VCaP (cell line): ENCODE measurements at regions not wholly inside any gene's neighbourhood (a gene's known extent, or its start where the extent isn't known, plus 50 kb on each side); places are given as distances from the start of the nearest gene placed in this dataset.

Experiments
- H3K27ac ChIP-seq: fragments of 450-650 bp; 2 replicates; pipeline ENCODE4 v1.5.1; 2017
- CTCF ChIP-seq: fragments of 450-650 bp; conservative IDR thresholded peaks from 2 replicates; pipeline ENCODE4 v1.5.1; 2017; ENCODE audit warnings: mild to moderate bottlenecking, moderate library complexity

GRCh38 chr4:27182211-27182610 is 321.6 kb downstream of the STIM2 start:
- no peak overlapping the region for H3K27ac ChIP-seq
- TF ChIP-seq CTCF = no peak

GRCh38 chr4:27184508-27185155 is 324.0 kb downstream of the STIM2 start:
- no peak for TF ChIP-seq CTCF
- no peak overlapping the region for H3K27ac ChIP-seq

GRCh38 chr4:27186710-27187109 is 326.1 kb downstream of the STIM2 start:
- H3K27ac ChIP-seq = no peak overlapping the region
- no peak for TF ChIP-seq CTCF

GRCh38 chr4:27187786-27188185 is 327.1 kb downstream of the STIM2 start:
- no peak for TF ChIP-seq CTCF
- no peak overlapping the region for H3K27ac ChIP-seq

GRCh38 chr4:27189683-27190082 is 329.0 kb downstream of the STIM2 start:
- no peak for TF ChIP-seq CTCF
- no peak overlapping the region for H3K27ac ChIP-seq

- H3K27ac ChIP-seq = no peak overlapping the region
- TF ChIP-seq CTCF = no peak
Observed at GRCh38 chr4:27191592-27191991, 331.0 kb downstream of the STIM2 start.

GRCh38 chr4:27194599-27195176 is 334.0 kb downstream of the STIM2 start:
- no peak overlapping the region for H3K27ac ChIP-seq
- no peak for TF ChIP-seq CTCF
